H1 (cell line): ENCODE measurements at regions not wholly inside any gene's neighbourhood (a gene's known extent, or its start where the extent isn't known, plus 50 kb on each side); places are given as distances from the start of the nearest gene placed in this dataset.
A peak's percentile ranks its signal among the peaks of the same experiment; 100 is the strongest.

Source experiments
- CTCF ChIA-PET: fragments of 300-600 bp; sonication (Branson Sonifier 250); formaldehyde crosslinking; loops from one replicate; lab custom pipeline; 2021; ENCODE audit not compliant: partially characterized antibody; lab: Charles Lee
- POLR2A ChIA-PET: fragments of 300-600 bp; sonication (Branson Sonifier 250); formaldehyde crosslinking; loops from one replicate; lab custom pipeline; 2021; ENCODE audit warnings: inconsistent platforms; ENCODE audit not compliant: partially characterized antibody; lab: Charles Lee
- DNase-seq, 2 experiments: peaks; one replicate each; pipeline versions ENCODE4 v3.0.0 to v3.0.0-alpha.2; 2010 to 2022; ENCODE audit warnings: low spot score in 2 of 2, low read depth in 1 of 2, mixed read lengths in 1 of 2
- FAIRE-seq: peaks from 2 replicates; lab custom pipeline; 2011; peaks lifted over from hg19 to GRCh38; lab: Jason Lieb, UNC
- H2AFZ ChIP-seq: 2 replicates; pipeline ENCODE4 v1.8.1; 2012; ENCODE audit warnings: low read length, inconsistent platforms
- H2AK5ac ChIP-seq: 2 replicates; pipeline ENCODE4 v1.6.1; 2013; ENCODE audit warnings: low read depth, low read length
- H2BK120ac ChIP-seq: replicated peaks from 2 replicates; pipeline ENCODE3; 2013; ENCODE audit warnings: low read depth, low read length, inconsistent platforms
- H2BK12ac ChIP-seq: 2 replicates; pipeline ENCODE4 v1.6.1; 2013; ENCODE audit warnings: low read depth, low read length
- H2BK15ac ChIP-seq: 2 replicates; pipeline ENCODE4 v1.6.1; 2013; ENCODE audit warnings: low read length
- H2BK20ac ChIP-seq: 2 replicates; pipeline ENCODE4 v1.6.1; 2013; ENCODE audit warnings: low read length
- H2BK5ac ChIP-seq: 2 replicates; pipeline ENCODE4 v1.6.1; 2013; ENCODE audit warnings: low read depth, low read length
- H3K14ac ChIP-seq: 2 replicates; pipeline ENCODE4 v1.6.1; 2013; ENCODE audit warnings: inconsistent platforms; ENCODE audit not compliant: insufficient read length
- H3K18ac ChIP-seq: 2 replicates; pipeline ENCODE4 v1.6.1; 2013; ENCODE audit warnings: low read length; ENCODE audit errors: extremely low read depth
- H3K23ac ChIP-seq: 2 replicates; pipeline ENCODE4 v1.6.1; 2013; ENCODE audit warnings: inconsistent platforms; ENCODE audit not compliant: insufficient read length
- H3K23me2 ChIP-seq: 2 replicates; pipeline ENCODE4 v1.6.1; 2013; ENCODE audit warnings: low read depth, low read length
- H3K27ac ChIP-seq: 2 replicates; pipeline ENCODE4 v1.6.1; 2011; ENCODE audit warnings: low read depth, low read length, inconsistent platforms
- H3K27me3 ChIP-seq, 4 experiments: replicated peaks in 1 of 4; 1 replicate in 1 of 4; 2 replicates in 3 of 4; pipeline versions ENCODE4 v1.6.1 to v1.8.1; 2011 to 2013; ENCODE audit warnings: low read length in 3 of 4, mild to moderate bottlenecking in 3 of 4, inconsistent platforms in 2 of 4, mixed read lengths in 2 of 4, moderate library complexity in 1 of 4; ENCODE audit not compliant: control insufficient read depth in 3 of 4, insufficient read depth in 3 of 4; ENCODE audit errors: extremely low read depth in 1 of 4
- H3K36me3 ChIP-seq, 4 experiments: 2 replicates each; pipeline versions ENCODE4 v1.6.1 to v1.8.1; 2011 to 2013; ENCODE audit warnings: mild to moderate bottlenecking in 4 of 4, low read length in 3 of 4, moderate library complexity in 2 of 4, control low read depth in 1 of 4, inconsistent platforms in 1 of 4; ENCODE audit not compliant: insufficient read depth in 4 of 4, control insufficient read depth in 2 of 4
- H3K4ac ChIP-seq: replicated peaks from 2 replicates; pipeline ENCODE3; 2013; ENCODE audit warnings: low read length, low read depth, mixed read lengths, inconsistent platforms; ENCODE audit not compliant: insufficient read length
- H3K4me1 ChIP-seq, 4 experiments: replicated peaks in 1 of 4; 1 replicate in 1 of 4; 2 replicates in 3 of 4; pipeline versions ENCODE4 v1.6.1 to v1.8.1; 2011 to 2013; ENCODE audit warnings: low read length in 3 of 4, inconsistent platforms in 2 of 4, mixed read lengths in 1 of 4; ENCODE audit not compliant: insufficient read depth in 4 of 4, control insufficient read depth in 3 of 4
- H3K4me2 ChIP-seq, 2 experiments: 2 replicates each; pipeline versions ENCODE4 v1.6.1 to v1.8.1; 2011 to 2013; ENCODE audit warnings: low read depth in 2 of 2, low read length in 2 of 2, control low read depth in 1 of 2, inconsistent platforms in 1 of 2, mild to moderate bottlenecking in 1 of 2; ENCODE audit not compliant: insufficient read depth in 1 of 2
- H3K4me3 ChIP-seq, 4 experiments: fragments of 200-600, 300-600 bp in 1 of 4; sonication (generic), shearing (Covaris generic), sonication (Bioruptor Twin) in 1 of 4; 2 replicates each; pipeline versions ENCODE4 v1.5.1 to v1.8.1; 2011 to 2016; ENCODE audit warnings: low read length in 4 of 4, low read depth in 3 of 4, control low read depth in 2 of 4, inconsistent platforms in 2 of 4, mild to moderate bottlenecking in 2 of 4, mixed read lengths in 1 of 4, moderate library complexity in 1 of 4; ENCODE audit not compliant: insufficient read depth in 2 of 4; ENCODE audit errors: extremely low read depth in 1 of 4
- H3K56ac ChIP-seq: replicated peaks from 2 replicates; pipeline ENCODE3; 2013; ENCODE audit warnings: low read depth, mild to moderate bottlenecking, mixed read lengths, low read length, inconsistent platforms; ENCODE audit not compliant: insufficient read length
- H3K79me1 ChIP-seq: 2 replicates; pipeline ENCODE4 v1.6.1; 2013; ENCODE audit warnings: low read depth, low read length, control low read depth
- H3K79me2 ChIP-seq, 2 experiments: 2 replicates each; pipeline versions ENCODE4 v1.6.1 to v1.8.1; 2012 to 2013; ENCODE audit warnings: low read length in 2 of 2, mild to moderate bottlenecking in 2 of 2, inconsistent platforms in 1 of 2; ENCODE audit not compliant: insufficient read depth in 2 of 2, control insufficient read depth in 1 of 2
- H3K9ac ChIP-seq, 4 experiments: replicated peaks in 1 of 4; 1 replicate in 1 of 4; 2 replicates in 3 of 4; pipeline versions ENCODE4 v1.6.1 to v1.8.1; 2011 to 2013; ENCODE audit warnings: low read depth in 3 of 4, low read length in 3 of 4, control low read depth in 2 of 4, mild to moderate bottlenecking in 2 of 4, moderate library complexity in 2 of 4, inconsistent platforms in 1 of 4; ENCODE audit errors: extremely low read depth in 1 of 4
- H3K9me3 ChIP-seq, 2 experiments: 2 replicates each; pipeline versions ENCODE4 v1.6.1 to v1.8.1; 2012 to 2013; ENCODE audit warnings: mild to moderate bottlenecking in 2 of 2, moderate library complexity in 2 of 2, control low read depth in 1 of 2, inconsistent platforms in 1 of 2, low read depth in 1 of 2, low read length in 1 of 2, mixed read lengths in 1 of 2; ENCODE audit not compliant: insufficient read depth in 2 of 2
- H4K20me1 ChIP-seq, 2 experiments: replicated peaks in 1 of 2; 2 replicates each; pipeline versions ENCODE3 to v1.8.1; 2011 to 2013; ENCODE audit warnings: inconsistent platforms in 2 of 2, low read length in 2 of 2, mild to moderate bottlenecking in 1 of 2; ENCODE audit not compliant: insufficient read depth in 2 of 2, control insufficient read depth in 1 of 2
- H4K5ac ChIP-seq: 2 replicates; pipeline ENCODE4 v1.6.1; 2013; ENCODE audit warnings: low read length, low read depth, mixed read lengths, inconsistent platforms; ENCODE audit not compliant: insufficient read length
- H4K8ac ChIP-seq: 2 replicates; pipeline ENCODE4 v1.8.0; 2013; ENCODE audit warnings: mild to moderate bottlenecking, moderate library complexity, low read length, inconsistent platforms; ENCODE audit not compliant: insufficient read depth; ENCODE audit errors: extremely low read depth
- H4K91ac ChIP-seq: replicated peaks from 2 replicates; pipeline ENCODE3; 2013; ENCODE audit warnings: low read length, mixed read lengths, inconsistent platforms; ENCODE audit not compliant: insufficient read length
- NRF1 ChIP-seq: IDR thresholded peaks from 2 replicates; pipeline ENCODE4 v1.6.1; 2011; ENCODE audit warnings: mild to moderate bottlenecking, low read depth, low read length, improper control_type of control experiment
- POLR2A ChIP-seq, 2 experiments: IDR thresholded peaks; 1 replicate in 1 of 2; 2 replicates in 1 of 2; pipeline ENCODE4 v1.6.1; 2011; ENCODE audit warnings: low read depth in 2 of 2, low read length in 2 of 2, mild to moderate bottlenecking in 2 of 2; ENCODE audit errors: control extremely low read depth in 1 of 2
- RNF2 ChIP-seq: fragments of 200-900, 300-1000 bp; sonication (generic); IDR thresholded peaks from 2 replicates; pipeline ENCODE4 v1.7.1; 2016; ENCODE audit warnings: borderline replicate concordance, low read depth, mild to moderate bottlenecking, antibody characterized with exemption, low read length; ENCODE audit not compliant: poor library complexity, severe bottlenecking; ENCODE audit errors: missing control alignments
- SP1 ChIP-seq: IDR thresholded peaks from 2 replicates; pipeline ENCODE4 v1.6.1; 2011; ENCODE audit warnings: low read depth, low read length
- WGBS, 2 experiments: shearing (Covaris generic) in 1 of 2; methylation state at CpG; one replicate each; pipeline versions ENCODE4 v1.1.6 to v1.1.7; 2013 to 2015; ENCODE audit warnings: low lambda C conversion rate in 2 of 2, mixed read lengths in 2 of 2, inconsistent platforms in 1 of 2, low coverage in 1 of 2, missing lambda C conversion rate in 1 of 2; ENCODE audit not compliant: insufficient replicate concordance in 2 of 2, insufficient coverage in 1 of 2, insufficient read length in 1 of 2; ENCODE audit errors: extremely low coverage in 1 of 2, missing lambda C conversion rate in 1 of 2; 5-methylcytosine and 5-hydroxymethylcytosine counted together
- TF ChIP-seq, protein P1 (sequence below): IDR thresholded peaks from 2 replicates; pipeline ENCODE4 v1.6.1; 2012; ENCODE audit warnings: inconsistent platforms
- TF ChIP-seq, protein P2 (sequence below): IDR thresholded peaks from 2 replicates; pipeline ENCODE4 v1.6.1; 2011; ENCODE audit warnings: low read depth, mild to moderate bottlenecking, low read length; ENCODE audit not compliant: insufficient read depth

DNA sequence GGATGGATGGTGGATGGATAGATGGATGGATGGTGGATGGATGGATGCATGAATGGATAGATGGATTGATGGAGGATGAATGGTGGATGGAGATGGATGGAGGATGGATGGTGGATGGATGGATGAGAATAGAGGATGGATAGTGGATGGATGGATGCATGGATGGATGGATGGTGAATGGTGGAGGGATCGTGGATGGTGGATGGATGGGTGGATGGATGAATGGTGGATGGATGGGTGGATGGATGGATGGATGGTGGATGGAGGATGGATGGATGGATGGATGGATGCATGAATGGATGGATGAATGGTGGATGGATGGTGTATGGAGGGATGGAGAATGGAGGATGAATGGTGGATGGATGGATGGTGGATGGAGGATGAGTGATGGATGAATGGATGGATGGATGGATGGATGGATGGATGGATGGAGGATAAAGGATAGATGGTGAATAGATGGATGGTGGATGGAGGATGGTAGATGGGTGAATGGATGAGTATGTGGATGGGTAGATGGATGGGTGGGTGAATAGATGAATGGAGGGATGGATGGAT, 76.3 kb downstream of the PDGFA start:
- POLR2A ChIA-PET: no interaction called here
- FAIRE-seq: no peak

More for the DNA sequence above, 76.3 kb downstream of the PDGFA start:
- no peaks in the 10 kb centered on the region for H3K27me3 ChIP-seq
- no peak overlapping the region for H4K5ac ChIP-seq
- H3K4me2 ChIP-seq: no peak overlapping the region
- no peaks in the 10 kb centered on the region for H3K79me1 ChIP-seq
- H4K8ac ChIP-seq: no peak overlapping the region
- H4K91ac ChIP-seq: no peak overlapping the region
- no peak overlapping the region for H2BK5ac ChIP-seq
- H3K18ac ChIP-seq: no peak overlapping the region
- H3K9ac ChIP-seq: no peak overlapping the region
- no peak overlapping the region for H2AFZ ChIP-seq
- H3K4me3 ChIP-seq: no peak overlapping the region
- peaks cover 3 to 4% of the 10 kb centered on the region in 2 experiments; a peak in 1 of 4 replicates for H3K9me3 ChIP-seq
- no peak overlapping the region for H3K14ac ChIP-seq
- no peak overlapping the region for H2BK15ac ChIP-seq
- TF ChIP-seq RNF2 (no peak), NRF1 (no peak), POLR2A (IDR thresholded peaks at IDR 0.05; ENCODE audit: control extremely low read depth in 1 of 2, low read depth in 2 of 2, low read length in 2 of 2) (no peak), SP1 (no peak)
- TF ChIP-seq, protein P1, sequence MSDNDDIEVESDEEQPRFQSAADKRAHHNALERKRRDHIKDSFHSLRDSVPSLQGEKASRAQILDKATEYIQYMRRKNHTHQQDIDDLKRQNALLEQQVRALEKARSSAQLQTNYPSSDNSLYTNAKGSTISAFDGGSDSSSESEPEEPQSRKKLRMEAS: no peak
- TF ChIP-seq, protein P2, sequence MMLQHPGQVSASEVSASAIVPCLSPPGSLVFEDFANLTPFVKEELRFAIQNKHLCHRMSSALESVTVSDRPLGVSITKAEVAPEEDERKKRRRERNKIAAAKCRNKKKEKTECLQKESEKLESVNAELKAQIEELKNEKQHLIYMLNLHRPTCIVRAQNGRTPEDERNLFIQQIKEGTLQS: no peak
- 92% methylated on average over 1 of the region's 1 CpG; no CpG with 5 or more reads in 1 of the 2 experiments for WGBS, 2 experiments
- H3K4me1 ChIP-seq: peaks cover 0 to 9% (median 0%) of the 10 kb centered on the region in 4 experiments; a peak in 3 of 7 replicates
- H2AK5ac ChIP-seq: peak overlapping the region; percentile 90
- no peak overlapping the region for H2BK12ac ChIP-seq
- no peak overlapping the region for H3K4ac ChIP-seq
- peaks cover 0 to 10% of the 10 kb centered on the region in 2 experiments for H4K20me1 ChIP-seq
- H3K36me3 ChIP-seq: no peaks in the 10 kb centered on the region
- H3K23ac ChIP-seq: no peak overlapping the region
- H3K27ac ChIP-seq: no peak overlapping the region
- no peak overlapping the region for H2BK120ac ChIP-seq
- H3K56ac ChIP-seq: peak overlapping the region; percentile 69
- H2BK20ac ChIP-seq: no peak overlapping the region
- CTCF ChIA-PET: no interaction called here
- H3K79me2 ChIP-seq: no peaks in the 10 kb centered on the region
- H3K23me2 ChIP-seq: peaks cover 15% of the 10 kb centered on the region; the same call in 1 of the 2 replicates
- DNase-seq: no peak
